GM13976 (cell line): ENCODE measurements at regions not wholly inside any gene's neighbourhood (a gene's known extent, or its start where the extent isn't known, plus 50 kb on each side); places are given as distances from the start of the nearest gene placed in this dataset.

Source experiments
- DNase-seq: peaks from one replicate; pipeline ENCODE4 v3.0.0; 2012; ENCODE audit warnings: low spot score
- in situ Hi-C: fragments of 300-500 bp; cut with MboI; formaldehyde crosslinking; loops from one replicate; pipeline ENCODE4 v1.12.0; 2022; ENCODE audit warnings: low sequenced_read_pairs, mixed read lengths, inconsistent platforms; ENCODE audit not compliant: unreplicated experiment
- TF ChIP-seq, protein P1 (sequence below): IDR thresholded peaks from 2 replicates; pipeline ENCODE4 v1.5.1; 2012; ENCODE audit warnings: borderline replicate concordance, mild to moderate bottlenecking; ENCODE audit not compliant: insufficient read depth; ENCODE audit errors: extremely low read depth, missing control alignments, control extremely low read depth

GRCh38 chr3:72543246-72543645, 305.0 kb downstream of the SHQ1 start:
- TF ChIP-seq, protein P1, sequence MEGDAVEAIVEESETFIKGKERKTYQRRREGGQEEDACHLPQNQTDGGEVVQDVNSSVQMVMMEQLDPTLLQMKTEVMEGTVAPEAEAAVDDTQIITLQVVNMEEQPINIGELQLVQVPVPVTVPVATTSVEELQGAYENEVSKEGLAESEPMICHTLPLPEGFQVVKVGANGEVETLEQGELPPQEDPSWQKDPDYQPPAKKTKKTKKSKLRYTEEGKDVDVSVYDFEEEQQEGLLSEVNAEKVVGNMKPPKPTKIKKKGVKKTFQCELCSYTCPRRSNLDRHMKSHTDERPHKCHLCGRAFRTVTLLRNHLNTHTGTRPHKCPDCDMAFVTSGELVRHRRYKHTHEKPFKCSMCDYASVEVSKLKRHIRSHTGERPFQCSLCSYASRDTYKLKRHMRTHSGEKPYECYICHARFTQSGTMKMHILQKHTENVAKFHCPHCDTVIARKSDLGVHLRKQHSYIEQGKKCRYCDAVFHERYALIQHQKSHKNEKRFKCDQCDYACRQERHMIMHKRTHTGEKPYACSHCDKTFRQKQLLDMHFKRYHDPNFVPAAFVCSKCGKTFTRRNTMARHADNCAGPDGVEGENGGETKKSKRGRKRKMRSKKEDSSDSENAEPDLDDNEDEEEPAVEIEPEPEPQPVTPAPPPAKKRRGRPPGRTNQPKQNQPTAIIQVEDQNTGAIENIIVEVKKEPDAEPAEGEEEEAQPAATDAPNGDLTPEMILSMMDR: no peak
- in situ Hi-C loops: no loop called here
- no peak for DNase-seq

DNA sequence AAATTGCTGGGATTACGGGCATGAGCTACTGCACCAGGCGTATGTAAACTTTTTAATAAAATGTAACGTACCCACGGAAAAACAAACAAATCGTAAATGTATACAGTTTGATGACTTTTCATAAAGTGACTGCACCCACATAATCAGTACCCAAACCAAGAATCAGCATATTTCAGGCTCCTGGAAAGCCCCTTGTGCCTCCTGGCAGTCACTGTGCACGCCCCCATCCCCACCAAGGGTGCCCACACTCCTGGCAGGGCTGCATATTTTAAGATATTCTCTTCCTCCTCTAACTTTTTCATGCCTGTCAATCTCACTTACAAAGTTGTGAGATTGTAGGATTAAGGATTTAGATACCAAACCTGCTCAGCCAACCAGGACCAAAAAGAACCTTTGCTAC, 305.5 kb downstream of the SHQ1 start:
- no peak for DNase-seq
- TF ChIP-seq, protein P1: no peak
- in situ Hi-C loops: no loop called here

DNA sequence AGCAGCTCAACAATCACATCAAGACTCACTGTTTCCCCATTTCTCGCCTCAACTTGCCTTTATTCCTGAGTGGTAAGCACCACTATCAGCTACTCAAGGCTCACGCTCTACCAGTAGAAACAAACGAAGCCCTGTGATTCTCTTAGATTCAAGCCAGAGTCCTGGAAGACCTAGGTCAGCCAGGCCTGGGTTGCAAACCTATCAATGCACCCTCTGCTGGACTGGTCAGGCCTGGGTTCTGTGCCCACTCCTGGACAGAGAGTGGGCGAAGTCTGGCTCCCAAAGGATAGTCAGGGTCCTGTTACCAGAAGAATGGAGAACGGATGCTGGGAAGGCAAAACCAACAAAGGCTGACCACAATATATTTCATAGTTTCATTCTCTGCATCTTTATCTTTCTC, 308.4 kb downstream of the SHQ1 start:
- TF ChIP-seq, protein P1: no peak
- in situ Hi-C loops: no loop called here
- no peak for DNase-seq

DNA sequence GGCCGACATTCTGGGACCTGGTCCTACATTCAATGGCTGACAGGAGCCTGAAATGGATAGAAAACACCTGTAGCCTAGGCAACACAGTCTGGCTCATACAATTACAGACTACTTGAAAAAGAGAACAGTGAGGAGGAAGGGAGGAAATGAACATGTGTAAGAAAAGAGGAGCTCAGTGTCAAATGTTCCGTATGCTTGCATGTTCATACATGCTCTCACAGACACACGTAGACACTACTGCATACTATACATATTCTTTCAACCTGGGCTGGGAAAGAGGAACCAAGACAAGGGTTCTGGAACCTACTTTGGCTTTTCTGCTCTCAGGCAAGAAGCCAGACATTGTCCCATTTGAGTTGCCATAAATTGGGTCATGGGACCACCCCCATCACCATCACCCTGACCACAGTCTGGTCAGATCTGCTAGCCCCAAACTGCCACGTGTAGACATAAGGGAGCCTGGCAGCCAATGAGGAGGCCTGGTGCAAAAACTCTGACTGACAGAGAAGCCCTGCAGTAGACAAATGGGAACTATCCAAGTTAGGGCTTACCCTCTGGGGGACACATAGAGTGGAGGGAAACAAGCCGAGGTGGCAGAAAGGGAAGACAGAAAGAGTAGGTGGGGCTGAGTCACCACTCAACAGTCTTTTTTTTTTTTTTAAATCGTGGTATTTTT, 310.0 kb downstream of the SHQ1 start:
- in situ Hi-C loops: no loop called here
- TF ChIP-seq, protein P1: no peak

GRCh38 chr3:72537448-72537847, 310.8 kb downstream of the SHQ1 start:
- in situ Hi-C loops: no loop called here
- TF ChIP-seq, protein P1: no peak
- no peak for DNase-seq

More for the DNA sequence above, 310.0 kb downstream of the SHQ1 start:
- DNase-seq: peak; percentile 23

- DNase-seq: no peak
- TF ChIP-seq, protein P1: no peak
- in situ Hi-C loops: no loop called here
These were observed 311.4 kb downstream of the SHQ1 start for GRCh38 chr3:72536878-72537267.

DNA sequence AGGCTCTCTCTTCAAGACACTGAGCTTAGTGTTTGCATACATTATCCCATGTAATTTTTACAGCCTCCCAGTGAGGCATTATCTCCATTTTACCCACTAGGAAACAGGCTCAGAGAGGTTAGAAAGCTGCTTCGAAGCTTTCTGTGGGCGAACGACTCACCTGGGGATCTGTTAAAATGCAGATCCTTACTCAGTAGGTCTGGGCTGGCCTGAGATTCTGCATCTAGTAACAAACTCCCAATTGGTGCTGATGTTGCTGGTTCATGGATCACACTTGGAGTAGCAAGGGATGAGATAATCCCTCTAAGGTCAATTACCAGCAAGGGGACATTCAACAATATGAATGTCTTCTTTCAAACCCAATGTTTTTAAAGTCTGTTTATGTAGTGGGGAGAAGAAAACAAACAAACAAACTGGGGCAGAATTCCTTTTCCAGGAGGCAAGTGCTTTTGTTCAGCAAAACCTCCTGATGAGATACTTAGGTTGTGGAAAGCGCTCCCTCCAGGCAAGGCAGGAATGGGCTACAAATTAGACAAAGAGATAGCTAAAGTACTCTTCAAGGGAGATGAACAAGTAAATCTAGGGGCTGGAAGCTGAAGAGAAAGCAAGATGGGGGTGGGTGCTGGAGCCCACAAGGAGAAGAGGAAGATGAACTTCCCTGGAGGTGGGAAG, 311.9 kb downstream of the SHQ1 start:
- in situ Hi-C loops: no loop called here
- TF ChIP-seq, protein P1: no peak
- DNase-seq: no peak
